Body of pancreas (tissue), 4 donors: ENCODE measurements at regions not wholly inside any gene's neighbourhood (a gene's known extent, or its start where the extent isn't known, plus 50 kb on each side); places are given as distances from the start of the nearest gene placed in this dataset.

Source experiments
- ATAC-seq: fragments of 150-250 bp; one replicate; pipeline ENCODE4 v1.9.1; 2016
- DNase-seq, 4 donors: peaks; one replicate each; pipeline ENCODE4 v3.0.0-alpha.2; 2019
- H3K27ac ChIP-seq, 4 donors: fragments of 200-600 bp; sonication (generic); 1 replicate in 3 of 4; 2 replicates in 1 of 4; pipeline versions ENCODE4 v1.5.1 to v1.6.1; 2016 to 2019; ENCODE audit warnings: mild to moderate bottlenecking in 1 of 4, mixed read lengths in 1 of 4, moderate library complexity in 1 of 4
- H3K27me3 ChIP-seq, 2 donors: fragments of 200-600 bp; sonication (generic); one replicate each; pipeline ENCODE4 v1.6.0; 2016; ENCODE audit warnings: mild to moderate bottlenecking in 1 of 2
- H3K36me3 ChIP-seq, 2 donors: fragments of 200-600 bp; sonication (generic); replicated peaks in 1 of 2; 2 replicates each; pipeline ENCODE4 v1.5.1; 2016; ENCODE audit warnings: low read depth in 2 of 2; ENCODE audit not compliant: insufficient read depth in 1 of 2
- H3K4me1 ChIP-seq: fragments of 200-600 bp; sonication (generic); one replicate; pipeline ENCODE4 v1.6.0; 2016
- H3K4me3 ChIP-seq, 2 donors: fragments of 200-600 bp; sonication (generic); 1 replicate in 1 of 2; 2 replicates in 1 of 2; pipeline ENCODE4 v1.5.1; 2016 to 2019
- H3K9me3 ChIP-seq, 3 donors: fragments of 200-600 bp; sonication (generic); 1 replicate in 2 of 3; 2 replicates in 1 of 3; pipeline ENCODE4 v1.5.1; 2016
- POLR2A ChIP-seq, 3 donors: fragments of 450-650 bp; IDR thresholded peaks; one replicate each; pipeline ENCODE4 v1.6.1; 2016; ENCODE audit warnings: antibody characterized with exemption in 3 of 3, mild to moderate bottlenecking in 2 of 3
- WGBS, 2 donors: methylation state at CpG; one replicate each; pipeline ENCODE4 v1.1.5; 2017; 5-methylcytosine and 5-hydroxymethylcytosine counted together
- intact Hi-C: fragments of 100-400 bp; cut with DNase I; formaldehyde crosslinking; loops from one replicate; pipeline ENCODE4 v1.15.1; 2023
- TF ChIP-seq, protein P1 (sequence below), 7 experiments: fragments of 450-650 bp in 4 of 7; fragments of 200-600 bp in 3 of 7; sonication (generic) in 3 of 7; IDR thresholded peaks; one replicate each; pipeline ENCODE4 v1.5.1; 2016 to 2019; ENCODE audit warnings: antibody characterized with exemption in 7 of 7

- ATAC-seq (peak; percentile 88), DNase-seq (peak; percentile 87 to 92 (median 90))
- intact Hi-C loops: no loop called here
- Histone ChIP-seq H3K4me3 (no peak overlapping the region), H3K36me3 (no peaks in the 10 kb centered on the region), H3K4me1 (no peaks in the 10 kb centered on the region), H3K9me3 (no peaks in the 10 kb centered on the region), H3K27ac (no peak overlapping the region), H3K27me3 (no peaks in the 10 kb centered on the region)
- 19 to 22% methylated on average over 3 of the region's 3 CpGs for WGBS, 2 donors
- TF ChIP-seq, protein P1, sequence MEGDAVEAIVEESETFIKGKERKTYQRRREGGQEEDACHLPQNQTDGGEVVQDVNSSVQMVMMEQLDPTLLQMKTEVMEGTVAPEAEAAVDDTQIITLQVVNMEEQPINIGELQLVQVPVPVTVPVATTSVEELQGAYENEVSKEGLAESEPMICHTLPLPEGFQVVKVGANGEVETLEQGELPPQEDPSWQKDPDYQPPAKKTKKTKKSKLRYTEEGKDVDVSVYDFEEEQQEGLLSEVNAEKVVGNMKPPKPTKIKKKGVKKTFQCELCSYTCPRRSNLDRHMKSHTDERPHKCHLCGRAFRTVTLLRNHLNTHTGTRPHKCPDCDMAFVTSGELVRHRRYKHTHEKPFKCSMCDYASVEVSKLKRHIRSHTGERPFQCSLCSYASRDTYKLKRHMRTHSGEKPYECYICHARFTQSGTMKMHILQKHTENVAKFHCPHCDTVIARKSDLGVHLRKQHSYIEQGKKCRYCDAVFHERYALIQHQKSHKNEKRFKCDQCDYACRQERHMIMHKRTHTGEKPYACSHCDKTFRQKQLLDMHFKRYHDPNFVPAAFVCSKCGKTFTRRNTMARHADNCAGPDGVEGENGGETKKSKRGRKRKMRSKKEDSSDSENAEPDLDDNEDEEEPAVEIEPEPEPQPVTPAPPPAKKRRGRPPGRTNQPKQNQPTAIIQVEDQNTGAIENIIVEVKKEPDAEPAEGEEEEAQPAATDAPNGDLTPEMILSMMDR (IDR thresholded peaks at IDR 0.05): peak; percentile 63 to 94 (median 91)
- no peak for TF ChIP-seq POLR2A (IDR thresholded peaks at IDR 0.05)
Observed at GRCh38 chr2:37832590-37833197, 92.4 kb upstream of the RMDN2 start.

GRCh38 chr2:37833423-37833822, 91.7 kb upstream of the RMDN2 start:
- H3K36me3 ChIP-seq: no peaks in the 10 kb centered on the region
- no peak overlapping the region for H3K27ac ChIP-seq
- no peak for ATAC-seq
- H3K4me1 ChIP-seq: no peaks in the 10 kb centered on the region
- no peaks in the 10 kb centered on the region for H3K27me3 ChIP-seq
- TF ChIP-seq, protein P1 (IDR thresholded peaks at IDR 0.05): no peak
- no peak for TF ChIP-seq POLR2A (IDR thresholded peaks at IDR 0.05)
- intact Hi-C loops: no loop called here
- WGBS, 2 donors: 35 to 39% methylated on average over 7 of the region's 7 CpGs
- no peak for DNase-seq
- no peak overlapping the region for H3K4me3 ChIP-seq
- H3K9me3 ChIP-seq: no peaks in the 10 kb centered on the region

- 90 to 93% methylated on average over 3 of the region's 3 CpGs for WGBS, 2 donors
- H3K9me3 ChIP-seq: no peaks in the 10 kb centered on the region
- H3K27me3 ChIP-seq: no peaks in the 10 kb centered on the region
- intact Hi-C loops: loop anchor here (5.0 kb wide), 1 partner anchor 424 kb away; no protein-coding TSS in a partner anchor
- TF ChIP-seq POLR2A (IDR thresholded peaks at IDR 0.05): no peak
- TF ChIP-seq, protein P1 (IDR thresholded peaks at IDR 0.05): no peak
- H3K4me1 ChIP-seq: no peaks in the 10 kb centered on the region
- DNase-seq (no peak), ATAC-seq (no peak)
- H3K27ac ChIP-seq: no peak overlapping the region
- no peaks in the 10 kb centered on the region for H3K36me3 ChIP-seq
- H3K4me3 ChIP-seq: no peak overlapping the region
Observed at GRCh38 chr2:37836270-37836669, 88.8 kb upstream of the RMDN2 start.

GRCh38 chr2:37836711-37837110, 88.4 kb upstream of the RMDN2 start:
- ATAC-seq (no peak), DNase-seq (no peak)
- TF ChIP-seq, protein P1 (IDR thresholded peaks at IDR 0.05): no peak
- no peak for TF ChIP-seq POLR2A (IDR thresholded peaks at IDR 0.05)
- H3K27ac ChIP-seq: no peak overlapping the region
- no peaks in the 10 kb centered on the region for H3K27me3 ChIP-seq
- H3K36me3 ChIP-seq: no peaks in the 10 kb centered on the region
- intact Hi-C loops: loop anchor here (5.0 kb wide), 1 partner anchor 424 kb away; no protein-coding TSS in a partner anchor
- H3K9me3 ChIP-seq: no peaks in the 10 kb centered on the region
- H3K4me1 ChIP-seq: no peaks in the 10 kb centered on the region
- no peak overlapping the region for H3K4me3 ChIP-seq
- WGBS, 2 donors: 71 to 78% methylated on average over 6 of the region's 6 CpGs
